WTC11 (cell line): ENCODE measurements at regions not wholly inside any gene's neighbourhood (a gene's known extent, or its start where the extent isn't known, plus 50 kb on each side); places are given as distances from the start of the nearest gene placed in this dataset.

ENCODE experiments used
- CREB1 ChIP-seq: sonication (generic); formaldehyde crosslinking; IDR thresholded peaks from 2 replicates; pipeline ENCODE4 v1.8.0; 2023; ENCODE audit warnings: mild to moderate bottlenecking, missing genetic modification reagents
- CTCF ChIP-seq: fragments of 200-600 bp; IDR thresholded peaks from 2 replicates; pipeline ENCODE4 v1.8.0; 2022; ENCODE audit warnings: antibody characterized with exemption
- FOXP1 ChIP-seq: sonication (generic); formaldehyde crosslinking; IDR thresholded peaks from 2 replicates; pipeline ENCODE4 v1.8.0; 2022; ENCODE audit warnings: missing genetic modification reagents, mild to moderate bottlenecking, moderate library complexity, borderline replicate concordance
- HMGA2 ChIP-seq: fragments of 250-450 bp; sonication (Bioruptor Pico); IDR thresholded peaks from 2 replicates; pipeline ENCODE4 v1.4.0; 2021; ENCODE audit warnings: mild to moderate bottlenecking, moderate library complexity
- JUN ChIP-seq: sonication (generic); formaldehyde crosslinking; IDR thresholded peaks from 2 replicates; pipeline ENCODE4 v1.8.0; 2023; ENCODE audit warnings: mild to moderate bottlenecking, missing genetic modification reagents
- NFE2L1 ChIP-seq: sonication (generic); formaldehyde crosslinking; IDR thresholded peaks from 2 replicates; pipeline ENCODE4 v1.8.1; 2023; ENCODE audit warnings: missing genetic modification reagents
- RELA ChIP-seq: sonication (generic); formaldehyde crosslinking; IDR thresholded peaks from 2 replicates; pipeline ENCODE4 v1.8.1; 2022; ENCODE audit warnings: missing genetic modification reagents, mild to moderate bottlenecking, borderline replicate concordance
- ZNF121 ChIP-seq: sonication (generic); formaldehyde crosslinking; IDR thresholded peaks from 2 replicates; pipeline ENCODE4 v1.8.0; 2023; ENCODE audit warnings: missing genetic modification reagents
- ZNF219 ChIP-seq: sonication (generic); formaldehyde crosslinking; IDR thresholded peaks from 2 replicates; pipeline ENCODE4 v1.8.0; 2023; ENCODE audit warnings: missing genetic modification reagents, mild to moderate bottlenecking, borderline replicate concordance
- TF ChIP-seq, protein P1 (sequence below): sonication (generic); formaldehyde crosslinking; IDR thresholded peaks from 2 replicates; pipeline ENCODE4 v1.8.0; 2022; ENCODE audit warnings: mild to moderate bottlenecking, missing genetic modification reagents
- TF ChIP-seq, protein P2 (sequence below): fragments of 250-450 bp; sonication (Bioruptor Pico); IDR thresholded peaks from 2 replicates; pipeline ENCODE4 v1.9.0; 2021; ENCODE audit warnings: moderate library complexity, mild to moderate bottlenecking, inconsistent platforms, borderline replicate concordance

DNA sequence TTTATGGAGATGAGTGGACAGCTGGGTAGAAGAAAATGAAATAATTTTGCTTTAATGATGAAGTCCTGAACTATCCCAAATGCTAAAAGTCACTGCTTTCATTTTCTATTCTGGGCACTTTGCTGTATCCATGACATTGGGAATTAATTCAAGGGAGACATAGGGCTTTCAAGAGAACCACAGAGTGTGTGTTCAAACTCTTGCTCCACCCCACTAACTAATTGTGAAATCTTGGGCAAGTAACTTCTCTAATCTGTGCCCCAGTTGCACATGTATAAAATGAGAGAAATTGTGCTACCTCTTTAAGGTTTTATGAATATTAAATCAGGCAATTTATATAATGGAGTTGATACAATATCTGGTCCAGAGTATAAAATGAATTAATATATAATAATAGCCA, 1422.0 kb downstream of the ADGRL3 start:
- TF ChIP-seq CTCF (no peak), RELA (no peak), HMGA2 (CRISPR knock-in tag) (no peak), ZNF219 (CRISPR knock-in tag) (no peak), NFE2L1 (no peak), JUN (CRISPR knock-in tag) (no peak), FOXP1 (CRISPR knock-in tag) (no peak), CREB1 (CRISPR knock-in tag) (no peak), ZNF121 (no peak)
- TF ChIP-seq, protein P1, sequence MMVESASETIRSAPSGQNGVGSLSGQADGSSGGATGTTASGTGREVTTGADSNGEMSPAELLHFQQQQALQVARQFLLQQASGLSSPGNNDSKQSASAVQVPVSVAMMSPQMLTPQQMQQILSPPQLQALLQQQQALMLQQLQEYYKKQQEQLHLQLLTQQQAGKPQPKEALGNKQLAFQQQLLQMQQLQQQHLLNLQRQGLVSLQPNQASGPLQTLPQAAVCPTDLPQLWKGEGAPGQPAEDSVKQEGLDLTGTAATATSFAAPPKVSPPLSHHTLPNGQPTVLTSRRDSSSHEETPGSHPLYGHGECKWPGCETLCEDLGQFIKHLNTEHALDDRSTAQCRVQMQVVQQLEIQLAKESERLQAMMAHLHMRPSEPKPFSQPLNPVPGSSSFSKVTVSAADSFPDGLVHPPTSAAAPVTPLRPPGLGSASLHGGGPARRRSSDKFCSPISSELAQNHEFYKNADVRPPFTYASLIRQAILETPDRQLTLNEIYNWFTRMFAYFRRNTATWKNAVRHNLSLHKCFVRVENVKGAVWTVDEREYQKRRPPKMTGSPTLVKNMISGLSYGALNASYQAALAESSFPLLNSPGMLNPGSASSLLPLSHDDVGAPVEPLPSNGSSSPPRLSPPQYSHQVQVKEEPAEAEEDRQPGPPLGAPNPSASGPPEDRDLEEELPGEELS = no peak
- TF ChIP-seq, protein P2, sequence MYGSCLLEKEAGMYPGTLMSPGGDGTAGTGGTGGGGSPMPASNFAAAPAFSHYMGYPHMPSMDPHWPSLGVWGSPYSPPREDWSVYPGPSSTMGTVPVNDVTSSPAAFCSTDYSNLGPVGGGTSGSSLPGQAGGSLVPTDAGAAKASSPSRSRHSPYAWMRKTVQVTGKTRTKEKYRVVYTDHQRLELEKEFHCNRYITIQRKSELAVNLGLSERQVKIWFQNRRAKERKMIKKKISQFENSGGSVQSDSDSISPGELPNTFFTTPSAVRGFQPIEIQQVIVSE (CRISPR knock-in tag) = no peak
